H1 (cell line): ENCODE measurements at regions not wholly inside any gene's neighbourhood (a gene's known extent, or its start where the extent isn't known, plus 50 kb on each side); places are given as distances from the start of the nearest gene placed in this dataset.

Source experiments
- CTCF ChIA-PET: fragments of 300-600 bp; sonication (Branson Sonifier 250); formaldehyde crosslinking; loops from one replicate; lab custom pipeline; 2021; ENCODE audit not compliant: partially characterized antibody; lab: Charles Lee
- POLR2A ChIA-PET: fragments of 300-600 bp; sonication (Branson Sonifier 250); formaldehyde crosslinking; loops from one replicate; lab custom pipeline; 2021; ENCODE audit warnings: inconsistent platforms; ENCODE audit not compliant: partially characterized antibody; lab: Charles Lee
- DNase-seq, 2 experiments: peaks; one replicate each; pipeline versions ENCODE4 v3.0.0 to v3.0.0-alpha.2; 2010 to 2022; ENCODE audit warnings: low spot score in 2 of 2, low read depth in 1 of 2, mixed read lengths in 1 of 2
- FAIRE-seq: peaks from 2 replicates; lab custom pipeline; 2011; peaks lifted over from hg19 to GRCh38; lab: Jason Lieb, UNC
- H2AFZ ChIP-seq: 2 replicates; pipeline ENCODE4 v1.8.1; 2012; ENCODE audit warnings: low read length, inconsistent platforms
- H2AK5ac ChIP-seq: 2 replicates; pipeline ENCODE4 v1.6.1; 2013; ENCODE audit warnings: low read depth, low read length
- H2BK120ac ChIP-seq: replicated peaks from 2 replicates; pipeline ENCODE3; 2013; ENCODE audit warnings: low read depth, low read length, inconsistent platforms
- H2BK12ac ChIP-seq: 2 replicates; pipeline ENCODE4 v1.6.1; 2013; ENCODE audit warnings: low read depth, low read length
- H2BK15ac ChIP-seq: 2 replicates; pipeline ENCODE4 v1.6.1; 2013; ENCODE audit warnings: low read length
- H2BK20ac ChIP-seq: 2 replicates; pipeline ENCODE4 v1.6.1; 2013; ENCODE audit warnings: low read length
- H2BK5ac ChIP-seq: 2 replicates; pipeline ENCODE4 v1.6.1; 2013; ENCODE audit warnings: low read depth, low read length
- H3K14ac ChIP-seq: 2 replicates; pipeline ENCODE4 v1.6.1; 2013; ENCODE audit warnings: inconsistent platforms; ENCODE audit not compliant: insufficient read length
- H3K18ac ChIP-seq: 2 replicates; pipeline ENCODE4 v1.6.1; 2013; ENCODE audit warnings: low read length; ENCODE audit errors: extremely low read depth
- H3K23ac ChIP-seq: 2 replicates; pipeline ENCODE4 v1.6.1; 2013; ENCODE audit warnings: inconsistent platforms; ENCODE audit not compliant: insufficient read length
- H3K23me2 ChIP-seq: 2 replicates; pipeline ENCODE4 v1.6.1; 2013; ENCODE audit warnings: low read depth, low read length
- H3K27ac ChIP-seq: 2 replicates; pipeline ENCODE4 v1.6.1; 2011; ENCODE audit warnings: low read depth, low read length, inconsistent platforms
- H3K27me3 ChIP-seq, 4 experiments: replicated peaks in 1 of 4; 1 replicate in 1 of 4; 2 replicates in 3 of 4; pipeline versions ENCODE4 v1.6.1 to v1.8.1; 2011 to 2013; ENCODE audit warnings: low read length in 3 of 4, mild to moderate bottlenecking in 3 of 4, inconsistent platforms in 2 of 4, mixed read lengths in 2 of 4, moderate library complexity in 1 of 4; ENCODE audit not compliant: control insufficient read depth in 3 of 4, insufficient read depth in 3 of 4; ENCODE audit errors: extremely low read depth in 1 of 4
- H3K36me3 ChIP-seq, 4 experiments: 2 replicates each; pipeline versions ENCODE4 v1.6.1 to v1.8.1; 2011 to 2013; ENCODE audit warnings: mild to moderate bottlenecking in 4 of 4, low read length in 3 of 4, moderate library complexity in 2 of 4, control low read depth in 1 of 4, inconsistent platforms in 1 of 4; ENCODE audit not compliant: insufficient read depth in 4 of 4, control insufficient read depth in 2 of 4
- H3K4ac ChIP-seq: replicated peaks from 2 replicates; pipeline ENCODE3; 2013; ENCODE audit warnings: low read length, low read depth, mixed read lengths, inconsistent platforms; ENCODE audit not compliant: insufficient read length
- H3K4me1 ChIP-seq, 4 experiments: replicated peaks in 1 of 4; 1 replicate in 1 of 4; 2 replicates in 3 of 4; pipeline versions ENCODE4 v1.6.1 to v1.8.1; 2011 to 2013; ENCODE audit warnings: low read length in 3 of 4, inconsistent platforms in 2 of 4, mixed read lengths in 1 of 4; ENCODE audit not compliant: insufficient read depth in 4 of 4, control insufficient read depth in 3 of 4
- H3K4me2 ChIP-seq, 2 experiments: 2 replicates each; pipeline versions ENCODE4 v1.6.1 to v1.8.1; 2011 to 2013; ENCODE audit warnings: low read depth in 2 of 2, low read length in 2 of 2, control low read depth in 1 of 2, inconsistent platforms in 1 of 2, mild to moderate bottlenecking in 1 of 2; ENCODE audit not compliant: insufficient read depth in 1 of 2
- H3K4me3 ChIP-seq, 4 experiments: fragments of 200-600, 300-600 bp in 1 of 4; sonication (generic), shearing (Covaris generic), sonication (Bioruptor Twin) in 1 of 4; 2 replicates each; pipeline versions ENCODE4 v1.5.1 to v1.8.1; 2011 to 2016; ENCODE audit warnings: low read length in 4 of 4, low read depth in 3 of 4, control low read depth in 2 of 4, inconsistent platforms in 2 of 4, mild to moderate bottlenecking in 2 of 4, mixed read lengths in 1 of 4, moderate library complexity in 1 of 4; ENCODE audit not compliant: insufficient read depth in 2 of 4; ENCODE audit errors: extremely low read depth in 1 of 4
- H3K56ac ChIP-seq: replicated peaks from 2 replicates; pipeline ENCODE3; 2013; ENCODE audit warnings: low read depth, mild to moderate bottlenecking, mixed read lengths, low read length, inconsistent platforms; ENCODE audit not compliant: insufficient read length
- H3K79me1 ChIP-seq: 2 replicates; pipeline ENCODE4 v1.6.1; 2013; ENCODE audit warnings: low read depth, low read length, control low read depth
- H3K79me2 ChIP-seq, 2 experiments: 2 replicates each; pipeline versions ENCODE4 v1.6.1 to v1.8.1; 2012 to 2013; ENCODE audit warnings: low read length in 2 of 2, mild to moderate bottlenecking in 2 of 2, inconsistent platforms in 1 of 2; ENCODE audit not compliant: insufficient read depth in 2 of 2, control insufficient read depth in 1 of 2
- H3K9ac ChIP-seq, 4 experiments: replicated peaks in 1 of 4; 1 replicate in 1 of 4; 2 replicates in 3 of 4; pipeline versions ENCODE4 v1.6.1 to v1.8.1; 2011 to 2013; ENCODE audit warnings: low read depth in 3 of 4, low read length in 3 of 4, control low read depth in 2 of 4, mild to moderate bottlenecking in 2 of 4, moderate library complexity in 2 of 4, inconsistent platforms in 1 of 4; ENCODE audit errors: extremely low read depth in 1 of 4
- H3K9me3 ChIP-seq, 2 experiments: 2 replicates each; pipeline versions ENCODE4 v1.6.1 to v1.8.1; 2012 to 2013; ENCODE audit warnings: mild to moderate bottlenecking in 2 of 2, moderate library complexity in 2 of 2, control low read depth in 1 of 2, inconsistent platforms in 1 of 2, low read depth in 1 of 2, low read length in 1 of 2, mixed read lengths in 1 of 2; ENCODE audit not compliant: insufficient read depth in 2 of 2
- H4K20me1 ChIP-seq, 2 experiments: replicated peaks in 1 of 2; 2 replicates each; pipeline versions ENCODE3 to v1.8.1; 2011 to 2013; ENCODE audit warnings: inconsistent platforms in 2 of 2, low read length in 2 of 2, mild to moderate bottlenecking in 1 of 2; ENCODE audit not compliant: insufficient read depth in 2 of 2, control insufficient read depth in 1 of 2
- H4K5ac ChIP-seq: 2 replicates; pipeline ENCODE4 v1.6.1; 2013; ENCODE audit warnings: low read length, low read depth, mixed read lengths, inconsistent platforms; ENCODE audit not compliant: insufficient read length
- H4K8ac ChIP-seq: 2 replicates; pipeline ENCODE4 v1.8.0; 2013; ENCODE audit warnings: mild to moderate bottlenecking, moderate library complexity, low read length, inconsistent platforms; ENCODE audit not compliant: insufficient read depth; ENCODE audit errors: extremely low read depth
- H4K91ac ChIP-seq: replicated peaks from 2 replicates; pipeline ENCODE3; 2013; ENCODE audit warnings: low read length, mixed read lengths, inconsistent platforms; ENCODE audit not compliant: insufficient read length
- ASH2L ChIP-seq: fragments of 200-600, 300-600 bp; sonication (generic); IDR thresholded peaks from one replicate; pipeline ENCODE4 v1.7.1; 2017; ENCODE audit warnings: low read length
- ATF2 ChIP-seq: IDR thresholded peaks from 2 replicates; pipeline ENCODE4 v1.6.1; 2012; ENCODE audit warnings: low read length, inconsistent platforms
- CHD1 ChIP-seq: IDR thresholded peaks from 2 replicates; pipeline ENCODE4 v1.6.1; 2012; ENCODE audit warnings: low read depth, low read length, improper control_type of control experiment
- CREB1 ChIP-seq: IDR thresholded peaks from 2 replicates; pipeline ENCODE4 v1.6.1; 2012; ENCODE audit warnings: inconsistent platforms
- CTCF ChIP-seq, 3 experiments: IDR thresholded peaks; 1 replicate in 2 of 3; 2 replicates in 1 of 3; pipeline versions ENCODE4 v1.5.1 to v1.6.1; 2011; ENCODE audit warnings: low read length in 3 of 3, mild to moderate bottlenecking in 3 of 3, inconsistent platforms in 2 of 3, low read depth in 1 of 3, moderate library complexity in 1 of 3; ENCODE audit not compliant: insufficient read depth in 1 of 3; ENCODE audit errors: control extremely low read depth in 1 of 3
- HDAC2 ChIP-seq, 2 experiments: fragments of 300-600 bp in 1 of 2; sonication (generic) in 1 of 2; IDR thresholded peaks; 2 replicates each; pipeline ENCODE4 v1.6.1; 2011 to 2012; ENCODE audit warnings: low read depth in 2 of 2, low read length in 2 of 2, mild to moderate bottlenecking in 2 of 2, moderate library complexity in 2 of 2, borderline replicate concordance in 1 of 2, inconsistent platforms in 1 of 2
- PHF8 ChIP-seq: fragments of 200-600 bp; sonication (generic); conservative IDR thresholded peaks from 2 replicates; pipeline ENCODE4 v1.7.1; 2012; ENCODE audit warnings: low read depth, mild to moderate bottlenecking, inconsistent platforms, low read length, moderate library complexity
- POU5F1 ChIP-seq: IDR thresholded peaks from 2 replicates; pipeline ENCODE4 v1.6.1; 2011; ENCODE audit warnings: low read depth, mild to moderate bottlenecking, low read length, moderate library complexity
- RAD21 ChIP-seq, 2 experiments: IDR thresholded peaks in 1 of 2; conservative IDR thresholded peaks in 1 of 2; 2 replicates each; pipeline ENCODE4 v1.6.1; 2011; ENCODE audit warnings: low read depth in 2 of 2, low read length in 2 of 2, improper control_type of control experiment in 1 of 2, inconsistent platforms in 1 of 2, mild to moderate bottlenecking in 1 of 2, moderate library complexity in 1 of 2
- RBBP5 ChIP-seq: IDR thresholded peaks from 2 replicates; pipeline ENCODE4 v1.7.1; 2012; ENCODE audit warnings: low read depth, mild to moderate bottlenecking, inconsistent platforms, low read length, moderate library complexity, borderline replicate concordance
- WGBS, 2 experiments: shearing (Covaris generic) in 1 of 2; methylation state at CpG; one replicate each; pipeline versions ENCODE4 v1.1.6 to v1.1.7; 2013 to 2015; ENCODE audit warnings: low lambda C conversion rate in 2 of 2, mixed read lengths in 2 of 2, inconsistent platforms in 1 of 2, low coverage in 1 of 2, missing lambda C conversion rate in 1 of 2; ENCODE audit not compliant: insufficient replicate concordance in 2 of 2, insufficient coverage in 1 of 2, insufficient read length in 1 of 2; ENCODE audit errors: extremely low coverage in 1 of 2, missing lambda C conversion rate in 1 of 2; 5-methylcytosine and 5-hydroxymethylcytosine counted together

- no peak overlapping the region for H3K4ac ChIP-seq
- H3K79me2 ChIP-seq = no peaks in the 10 kb centered on the region
- H2BK5ac ChIP-seq = no peak overlapping the region
- H3K4me2 ChIP-seq = no peak overlapping the region
- no peaks in the 10 kb centered on the region for H3K4me1 ChIP-seq
- H3K79me1 ChIP-seq = no peaks in the 10 kb centered on the region
- no peaks in the 10 kb centered on the region for H3K23me2 ChIP-seq
- no peak overlapping the region for H4K91ac ChIP-seq
- no peaks in the 10 kb centered on the region for H3K36me3 ChIP-seq
- no peak overlapping the region for H3K56ac ChIP-seq
- no peaks in the 10 kb centered on the region for H3K27me3 ChIP-seq
- no peak overlapping the region for H3K14ac ChIP-seq
- H4K20me1 ChIP-seq = no peaks in the 10 kb centered on the region
- no peak overlapping the region for H3K4me3 ChIP-seq
- no peak overlapping the region; the same call in 1 of the 2 replicates for H2AFZ ChIP-seq
- H3K9me3 ChIP-seq = no peaks in the 10 kb centered on the region
- no peak for FAIRE-seq
- POLR2A ChIA-PET = no interaction called here
- no peak overlapping the region for H3K23ac ChIP-seq
- no peak overlapping the region for H2BK12ac ChIP-seq
- no peak overlapping the region for H3K18ac ChIP-seq
- no peak overlapping the region for H3K9ac ChIP-seq
- H2BK15ac ChIP-seq = no peak overlapping the region
- DNase-seq = no peak
- WGBS, 2 experiments = 82% methylated on average over 5 of the region's 5 CpGs; no CpG with 5 or more reads in 1 of the 2 experiments
- H2BK20ac ChIP-seq = no peak overlapping the region
- H4K5ac ChIP-seq = no peak overlapping the region
- no peak overlapping the region for H2BK120ac ChIP-seq
- no peak overlapping the region for H4K8ac ChIP-seq
- CTCF ChIA-PET = interaction anchor here (1.9 kb wide), 1 partner anchor 103 kb away, joined by 6 read pairs; no protein-coding TSS in a partner anchor
- no peak overlapping the region for H3K27ac ChIP-seq
- no peak overlapping the region for H2AK5ac ChIP-seq
- no peak for TF ChIP-seq RAD21 (IDR thresholded peaks at IDR 0.05 in 1 of 2, conservative IDR thresholded peaks at IDR 0.05 in 1 of 2; ENCODE audit: low read depth in 2 of 2, low read length in 2 of 2)
- TF ChIP-seq CREB1 = no peak
- no peak for TF ChIP-seq CTCF (IDR thresholded peaks at IDR 0.05; ENCODE audit: control extremely low read depth in 1 of 3, insufficient read depth in 1 of 3, low read depth in 1 of 3, low read length in 3 of 3)
- no peak for TF ChIP-seq ATF2
- no peak for TF ChIP-seq PHF8
- no peak for TF ChIP-seq POU5F1
- TF ChIP-seq RBBP5 = no peak
- TF ChIP-seq HDAC2 (IDR thresholded peaks at IDR 0.05; ENCODE audit: borderline replicate concordance in 1 of 2, low read depth in 2 of 2, low read length in 2 of 2) = no peak
- TF ChIP-seq CHD1 = no peak
- TF ChIP-seq ASH2L = no peak
Measured at GRCh38 chr1:233544304-233544703, 69.6 kb upstream of the KCNK1 start.
